NCI-H2227 (cell line): ENCODE measurements at regions not wholly inside any gene's neighbourhood (a gene's known extent, or its start where the extent isn't known, plus 50 kb on each side); places are given as distances from the start of the nearest gene placed in this dataset.
"Not testable (repeated sequence)": the region's sequence is repeated elsewhere in the genome, so short reads cannot be mapped to it uniquely, and the experiment has no call there.

Experiments used
- DNase-seq: peaks from one replicate; lab custom pipeline; 2025; ENCODE audit not compliant: unreplicated experiment; lab: John Stamatoyannopoulos, UW

DNA sequence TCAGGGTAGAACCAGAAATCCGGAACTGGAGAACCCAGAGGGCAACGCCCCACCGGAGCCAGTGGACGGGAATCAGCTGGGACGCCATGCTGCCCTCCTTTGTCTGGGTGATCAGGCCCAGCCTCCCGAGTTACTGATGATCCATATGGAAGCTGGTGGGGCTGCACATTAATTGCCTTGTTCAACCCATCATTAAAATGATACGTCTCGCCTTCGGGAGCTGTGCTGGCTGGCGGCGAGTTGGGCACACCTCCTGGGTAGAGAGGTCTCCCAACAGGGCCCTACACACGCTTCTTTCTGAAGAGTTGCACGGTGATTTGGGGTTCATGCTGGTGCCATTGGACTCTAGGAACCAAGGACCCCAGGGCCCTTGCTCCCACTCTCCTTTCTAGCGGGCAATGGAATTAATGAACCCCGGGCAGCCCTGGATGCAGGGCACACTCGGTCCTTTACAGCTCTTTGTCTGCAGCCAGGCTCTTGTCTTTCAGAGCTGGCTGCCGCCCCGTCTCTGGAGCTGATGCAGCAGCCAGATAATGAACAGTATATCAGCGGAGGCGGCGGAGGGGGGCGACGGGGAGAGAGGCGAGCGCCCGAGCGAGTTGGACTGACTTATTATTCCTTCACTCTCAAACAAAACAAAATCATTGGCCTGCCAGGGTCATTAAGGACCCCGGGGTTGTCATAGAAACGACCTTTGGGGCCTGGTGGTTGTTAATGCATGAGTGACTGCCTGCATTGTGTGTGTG is 412.2 kb upstream of the ZMIZ1 start:
- DNase-seq: peak; percentile 80

DNA sequence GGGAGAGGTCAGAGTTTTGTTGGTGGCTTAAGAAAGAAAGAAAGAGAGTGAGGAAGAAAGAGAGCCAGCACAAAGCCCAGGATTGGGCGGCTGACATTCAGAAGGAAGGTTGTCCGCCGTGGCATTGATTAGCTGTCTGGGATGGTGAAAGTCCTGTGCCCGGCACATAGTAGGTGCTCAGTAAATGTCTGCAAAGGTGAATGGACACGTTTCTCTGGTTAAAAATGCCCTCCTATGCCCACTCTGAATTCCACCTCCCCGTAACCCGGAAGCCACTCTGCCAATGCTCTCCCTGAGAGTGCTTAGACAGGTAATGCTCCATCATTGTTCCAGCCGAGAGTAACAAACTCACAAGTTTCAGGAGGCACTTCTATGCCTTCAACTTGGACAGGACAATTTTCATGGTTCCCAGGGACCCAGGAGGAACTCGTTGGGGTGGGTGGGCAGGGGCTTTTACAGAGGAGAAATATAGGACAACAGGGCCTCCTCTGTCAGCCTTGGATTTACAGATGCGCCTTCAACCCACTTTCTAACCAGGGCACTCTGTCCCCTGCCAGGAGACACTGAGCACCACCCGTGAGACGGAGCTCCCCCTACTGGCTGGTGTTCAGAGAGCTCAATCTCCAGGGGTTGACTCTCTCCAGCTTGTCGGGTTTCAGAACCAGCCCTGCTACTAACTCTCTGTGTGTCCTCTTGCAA is 411.5 kb upstream of the ZMIZ1 start:
- DNase-seq: peak; percentile 76

DNA sequence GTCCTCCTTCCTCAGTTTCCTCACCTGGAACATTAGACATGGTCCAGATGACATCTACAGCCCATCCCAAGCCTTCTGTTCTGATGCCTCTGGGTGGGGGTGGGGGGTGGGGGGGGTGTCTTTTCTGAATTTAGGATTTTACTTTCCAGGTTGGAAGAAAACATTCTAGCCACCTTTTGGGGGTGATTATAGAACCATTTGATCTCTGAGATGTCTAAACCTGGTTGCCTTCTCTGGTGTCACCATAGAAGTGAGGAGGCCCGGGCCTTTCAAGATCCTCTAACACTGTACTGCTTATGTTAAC is 411.0 kb upstream of the ZMIZ1 start:
- DNase-seq: no peak

DNA sequence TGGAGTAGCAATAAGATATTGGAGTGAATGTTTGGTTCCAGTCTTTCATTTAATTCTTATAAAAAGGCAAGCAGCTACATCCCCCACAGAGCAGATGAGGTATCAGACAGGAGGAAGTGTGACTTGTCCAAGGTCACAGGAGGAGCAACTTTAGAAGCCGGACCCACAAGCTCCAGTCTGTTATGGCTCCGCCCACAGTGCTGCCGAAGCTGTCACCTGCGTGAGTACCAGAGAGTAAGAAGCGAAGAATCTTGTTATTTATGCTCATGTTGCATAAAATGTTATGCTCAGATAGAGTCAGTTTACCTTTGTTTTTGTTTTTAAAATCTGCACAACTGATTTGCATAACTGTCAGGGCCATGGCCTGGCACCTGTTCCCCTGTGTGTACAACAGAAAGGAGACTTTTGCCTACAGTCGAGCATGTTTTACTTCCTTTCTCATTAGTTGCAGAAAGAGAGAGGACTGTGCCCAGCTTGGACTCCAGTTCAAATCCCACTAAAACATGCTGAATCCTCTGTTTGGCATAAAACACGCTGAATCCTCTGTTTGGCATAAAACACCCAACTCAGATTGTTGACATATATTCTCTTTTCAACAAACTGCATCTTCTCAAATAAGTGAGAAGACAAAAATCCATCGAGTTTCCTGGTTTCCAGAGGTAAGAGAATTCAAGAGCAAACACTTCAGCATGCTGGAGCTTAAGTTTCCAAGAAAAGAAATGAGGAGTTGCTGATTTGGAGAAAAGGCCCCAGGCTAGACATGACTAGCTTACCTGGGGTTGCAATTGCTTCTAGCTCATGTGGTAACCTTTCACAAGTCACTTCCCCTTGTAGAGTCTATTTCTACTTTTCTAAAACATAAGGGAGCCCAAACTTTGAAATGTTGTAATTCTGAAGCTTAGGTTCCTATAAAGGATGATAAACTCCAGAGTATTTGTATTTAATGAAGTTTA is 409.8 kb upstream of the ZMIZ1 start:
- no peak for DNase-seq

DNA sequence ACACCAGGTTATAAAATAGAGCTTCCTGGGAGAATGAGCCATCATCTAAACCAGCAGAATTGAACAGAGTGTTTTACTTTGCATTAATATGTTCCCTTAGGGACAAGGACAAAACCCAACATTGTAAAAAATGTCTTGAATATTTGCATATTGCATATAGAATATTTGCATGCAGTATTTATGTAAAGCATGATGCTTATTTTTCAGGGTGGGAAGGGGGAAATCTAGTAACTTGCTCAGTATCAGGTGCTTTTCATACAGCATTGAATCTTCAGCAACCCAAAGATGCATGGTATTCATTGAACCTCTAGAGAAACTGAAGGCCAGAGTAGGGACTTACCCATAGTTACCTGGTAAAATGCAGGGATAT is 409.2 kb upstream of the ZMIZ1 start:
- DNase-seq: no peak

DNA sequence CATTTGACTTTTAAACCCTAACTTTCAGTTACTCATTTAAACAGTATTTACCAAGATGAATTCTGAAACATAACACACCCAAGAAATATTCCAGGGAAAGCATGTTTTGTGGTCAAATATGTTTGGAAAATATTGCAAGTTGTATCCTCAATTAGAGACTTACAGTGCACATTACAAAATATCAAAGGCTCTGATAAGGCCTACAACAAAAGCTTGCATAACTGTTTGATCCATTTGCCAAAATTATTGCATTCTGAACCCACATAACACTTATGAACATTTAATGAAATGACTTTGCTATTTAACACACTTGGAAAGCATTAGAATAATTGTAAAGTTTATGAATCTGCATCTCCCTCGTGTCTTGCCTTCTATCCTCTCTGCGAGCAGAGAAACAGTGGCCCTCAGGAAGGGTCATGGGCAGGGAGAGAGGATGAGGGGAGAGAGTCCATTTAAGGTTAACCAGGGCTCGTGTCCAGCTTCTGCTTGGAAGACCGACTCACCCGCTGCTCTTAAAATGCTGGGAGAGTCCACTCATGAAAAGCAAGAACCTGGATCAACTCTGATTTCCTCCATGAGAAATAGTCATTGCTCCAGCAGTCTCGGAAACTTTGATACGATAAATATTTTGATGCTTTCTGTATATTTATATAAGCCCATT is 408.2 kb upstream of the ZMIZ1 start:
- no peak for DNase-seq

DNA sequence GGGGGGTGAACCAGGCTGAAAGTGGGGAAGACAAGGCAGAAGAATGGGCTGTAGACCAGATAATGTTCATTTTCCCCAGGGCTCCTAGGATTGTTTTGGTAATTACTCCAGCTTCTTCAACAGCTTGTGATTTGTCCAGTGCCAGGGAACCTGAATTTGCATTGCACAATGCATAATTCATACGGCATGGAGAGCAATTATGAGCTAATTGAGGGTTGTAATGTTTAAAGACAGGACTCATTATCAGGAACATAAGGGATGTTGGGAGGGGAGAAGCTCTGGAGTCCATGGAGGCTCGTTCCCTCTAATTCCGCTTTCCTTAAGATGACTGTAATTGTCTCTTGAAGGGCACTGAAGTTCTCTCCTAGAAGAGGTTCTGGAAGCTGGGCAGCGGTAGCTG is 405.0 kb upstream of the ZMIZ1 start:
- no peak for DNase-seq

- no peak for DNase-seq
Measured at GRCh38 chr10:78664929-78665553, 403.7 kb upstream of the ZMIZ1 start.

DNA sequence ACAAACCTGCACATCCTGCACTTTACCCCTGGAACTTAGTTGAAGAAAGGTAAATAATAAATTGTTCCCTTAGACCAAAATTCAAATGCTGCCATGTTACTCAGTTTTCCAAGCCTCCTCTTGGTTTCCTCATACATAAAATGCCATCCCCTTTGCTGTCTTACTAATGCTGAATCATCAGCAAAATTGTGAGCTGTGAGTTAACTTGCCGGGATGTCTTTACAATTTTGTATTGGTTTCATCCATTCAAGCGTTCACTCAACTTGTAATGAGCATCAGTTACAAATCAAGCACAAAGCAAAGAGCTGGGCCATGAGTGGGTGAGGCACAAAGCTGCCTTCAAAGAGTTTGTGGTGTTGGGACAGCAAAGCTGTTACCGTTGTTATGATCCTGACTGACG is 395.8 kb upstream of the ZMIZ1 start:
- DNase-seq: no peak

DNA sequence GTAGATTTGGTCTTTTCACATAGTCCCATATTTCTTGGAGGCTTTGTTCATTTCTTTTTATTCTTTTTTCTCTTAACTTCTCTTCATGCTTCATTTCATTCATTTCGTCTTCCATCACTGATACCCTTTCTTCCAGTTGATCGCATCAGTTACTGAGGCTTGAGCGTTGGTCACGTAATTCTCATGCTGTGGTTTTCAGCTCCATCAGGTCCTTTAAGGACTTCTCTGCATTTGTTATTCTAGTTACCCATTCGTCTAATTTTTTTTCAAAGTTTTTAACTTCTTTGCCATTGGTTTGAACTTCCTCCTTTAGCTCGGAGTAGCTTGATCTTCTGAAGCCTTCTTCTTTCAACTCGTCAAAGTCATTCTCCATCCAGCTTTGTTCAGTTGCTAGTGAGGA is 387.6 kb upstream of the ZMIZ1 start:
- DNase-seq: not testable (repeated sequence)

DNA sequence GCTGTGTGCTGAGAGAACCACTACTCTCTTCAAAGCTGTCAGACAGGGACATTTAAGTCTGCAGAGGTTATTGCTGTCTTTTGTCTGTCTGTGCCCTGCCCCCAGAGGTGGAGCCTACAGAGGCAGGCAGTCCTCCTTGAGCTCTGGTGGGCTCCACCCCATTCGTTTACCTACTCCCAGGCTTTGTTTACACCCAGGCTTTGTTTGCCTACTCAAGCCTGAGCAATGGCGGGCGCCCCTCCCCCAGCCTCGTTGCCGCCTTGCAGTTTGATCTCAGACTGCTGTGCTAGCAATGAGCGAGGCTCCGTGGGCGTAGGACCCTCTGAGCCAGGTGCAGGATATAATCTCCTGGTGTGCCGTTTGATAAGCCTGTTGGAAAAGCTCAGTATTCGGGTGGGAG is 386.8 kb upstream of the ZMIZ1 start:
- DNase-seq: not testable (repeated sequence)

DNA sequence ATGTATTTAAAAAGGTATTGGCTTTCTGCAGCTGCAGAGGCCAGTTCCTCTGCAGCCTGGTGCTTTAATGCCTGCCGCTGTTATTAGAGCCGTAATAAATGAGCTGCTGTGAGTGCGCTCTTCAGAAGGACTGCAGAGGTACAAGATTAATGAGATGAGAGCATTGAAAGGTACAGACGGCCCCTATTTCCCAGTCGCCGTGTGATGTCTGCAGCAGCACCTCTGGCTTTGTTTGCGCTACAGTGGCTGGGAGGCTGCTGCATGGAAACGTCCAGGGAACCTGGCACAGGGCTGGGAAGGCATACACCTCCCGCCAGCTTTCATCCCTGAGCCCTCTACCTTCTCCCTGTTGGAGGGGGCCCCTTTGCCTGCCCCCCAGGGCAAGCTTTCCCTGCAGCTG is 383.8 kb upstream of the ZMIZ1 start:
- peak; percentile 60 for DNase-seq

DNA sequence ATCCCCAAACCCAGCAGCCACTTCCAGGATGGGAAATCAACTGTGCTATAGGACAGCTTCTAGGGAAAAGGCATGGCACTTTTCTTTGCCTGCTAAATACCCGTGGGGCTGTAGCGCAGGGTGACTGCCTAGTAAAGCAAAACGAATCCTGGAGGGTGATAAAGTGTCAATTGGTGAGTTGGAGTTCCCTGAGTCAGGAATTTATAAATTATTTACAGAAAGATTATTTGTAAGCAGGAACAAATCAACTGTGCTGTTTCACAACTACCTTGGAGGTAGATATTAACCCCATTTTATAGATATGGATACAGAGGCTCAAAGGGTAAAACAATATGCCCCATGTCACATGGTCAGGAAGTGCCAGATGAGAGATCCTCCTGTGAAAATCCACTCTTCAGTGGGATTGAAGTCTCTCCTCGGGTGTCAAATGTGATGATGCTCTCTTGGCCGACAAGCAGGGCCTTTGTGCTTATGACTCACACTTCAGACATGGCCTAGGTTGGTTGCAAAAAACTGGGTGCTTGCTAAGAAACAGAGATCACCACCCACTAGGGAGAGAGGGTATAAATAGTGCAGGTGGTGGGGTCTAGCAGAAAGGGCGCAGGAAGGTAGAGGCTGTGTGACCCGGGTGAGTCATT is 383.2 kb upstream of the ZMIZ1 start:
- no peak for DNase-seq

DNA sequence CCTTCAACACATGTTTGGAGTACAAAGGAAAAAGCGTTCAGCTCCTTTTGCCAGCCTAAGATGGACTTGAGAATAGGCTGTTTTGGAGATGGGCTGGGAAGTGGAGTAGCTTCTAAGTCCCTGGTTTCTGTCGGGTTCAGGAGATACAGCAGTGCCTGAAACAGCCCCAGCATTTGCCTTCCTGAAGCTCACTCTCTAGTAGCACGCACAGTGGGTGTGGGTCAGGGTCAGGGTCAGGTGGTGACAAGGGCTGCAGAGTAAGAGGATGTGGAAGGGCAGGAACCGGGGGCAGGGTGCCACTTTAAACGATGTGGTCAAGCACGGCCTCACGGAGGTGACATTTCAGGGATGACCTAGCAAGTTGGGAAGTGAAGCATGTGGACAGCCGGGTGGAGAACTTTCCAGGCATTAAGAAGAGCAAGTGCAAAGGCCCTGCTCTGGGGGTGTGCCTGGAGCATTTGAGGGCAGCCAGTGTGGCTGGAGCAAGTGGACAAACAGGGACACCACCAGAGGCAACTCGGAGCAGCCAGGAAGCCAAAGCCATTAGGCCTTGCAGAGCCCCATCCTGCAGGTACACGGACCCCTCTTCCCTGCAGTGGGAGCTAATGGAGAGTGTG is 382.2 kb upstream of the ZMIZ1 start:
- no peak for DNase-seq

DNA sequence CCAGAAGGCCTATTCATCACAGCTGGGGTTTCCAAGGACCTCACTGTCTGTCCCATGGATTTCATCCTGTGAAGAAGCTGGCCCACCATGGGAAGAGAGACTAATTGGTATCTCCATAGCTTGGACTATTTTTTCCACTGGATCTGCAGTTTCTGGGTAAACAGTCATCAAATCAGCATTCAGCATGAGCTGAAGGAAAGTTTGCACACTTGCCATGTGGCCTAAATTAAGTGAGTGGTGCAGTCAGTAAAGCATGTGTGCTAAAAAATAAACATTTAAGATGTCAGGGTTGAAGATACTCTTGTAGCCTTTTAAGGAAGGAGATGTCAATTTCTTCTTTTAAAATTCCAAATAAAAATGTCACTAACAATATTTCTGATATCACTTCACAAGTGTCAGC is 381.1 kb upstream of the ZMIZ1 start:
- DNase-seq: no peak

DNA sequence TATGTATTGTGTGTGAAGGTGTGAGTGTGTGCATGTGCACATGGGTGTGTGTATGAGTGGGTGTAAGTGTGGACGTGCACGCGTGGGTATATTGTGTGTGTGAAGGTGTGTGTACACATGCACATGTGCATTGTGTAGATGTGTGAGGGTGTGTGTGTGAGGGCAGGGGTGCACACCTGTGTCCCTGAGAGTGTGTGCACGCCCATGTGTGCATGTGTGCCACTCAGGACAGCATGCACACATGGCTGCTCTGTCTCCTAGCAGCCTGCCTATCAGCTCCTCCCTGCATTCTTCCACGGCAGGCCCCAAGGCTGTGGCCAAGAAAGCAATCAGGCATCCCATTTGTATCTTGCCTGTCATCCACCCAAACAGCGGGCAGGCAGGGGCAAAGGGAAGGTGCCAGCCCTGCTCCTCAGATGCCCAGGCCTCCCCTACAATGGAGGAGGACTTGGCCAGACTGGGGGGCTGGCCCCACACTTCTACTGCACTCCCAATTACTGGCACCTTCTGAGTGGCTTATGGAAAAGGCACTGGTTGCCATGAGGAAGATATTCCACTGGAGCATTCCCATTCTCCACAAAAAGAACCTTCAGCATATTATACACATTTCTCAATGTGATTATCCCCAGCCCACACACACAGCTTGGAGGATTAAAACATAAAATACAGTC is 380.4 kb upstream of the ZMIZ1 start:
- DNase-seq: no peak

DNA sequence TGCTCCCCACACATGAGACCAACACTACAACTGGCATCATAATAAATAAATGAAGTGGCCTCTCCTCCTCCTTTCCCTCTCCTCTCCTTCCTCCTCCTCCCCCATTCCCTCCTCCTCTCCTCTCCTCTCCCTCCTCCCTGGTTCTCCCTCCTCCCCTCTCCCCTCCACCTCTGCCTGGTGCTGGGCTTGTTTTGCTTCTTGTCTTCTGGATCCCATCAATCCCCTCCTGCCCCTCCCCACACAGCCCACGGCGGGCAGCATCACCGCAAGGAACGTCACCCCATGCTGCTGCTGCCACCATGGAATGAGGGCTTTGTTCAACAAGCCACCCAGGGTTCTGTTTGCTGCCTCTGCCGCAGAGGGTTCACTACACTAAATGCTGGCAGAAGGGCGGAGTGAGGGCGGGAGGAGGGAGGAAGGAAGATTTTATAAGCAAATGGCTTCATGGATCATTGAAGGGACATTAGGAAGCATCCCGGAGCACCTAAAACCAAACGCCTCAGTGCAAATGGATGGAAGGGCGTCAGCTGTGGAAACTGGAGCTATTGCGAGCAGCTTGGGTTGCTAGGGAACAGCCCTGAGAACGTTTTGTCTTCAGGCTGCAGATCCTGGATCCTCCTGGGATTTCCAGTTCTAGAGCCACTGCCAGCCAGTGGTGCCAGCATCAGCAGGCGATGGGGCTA is 379.7 kb upstream of the ZMIZ1 start:
- peak; percentile 67 for DNase-seq

- no peak for DNase-seq
Measured at GRCh38 chr10:78689584-78689935, 379.2 kb upstream of the ZMIZ1 start.
